ENCODE measurements at regions not wholly inside any gene's neighbourhood (a gene's known extent, or its start where the extent isn't known, plus 50 kb on each side); places are given as distances from the start of the nearest gene placed in this dataset.

DNA sequence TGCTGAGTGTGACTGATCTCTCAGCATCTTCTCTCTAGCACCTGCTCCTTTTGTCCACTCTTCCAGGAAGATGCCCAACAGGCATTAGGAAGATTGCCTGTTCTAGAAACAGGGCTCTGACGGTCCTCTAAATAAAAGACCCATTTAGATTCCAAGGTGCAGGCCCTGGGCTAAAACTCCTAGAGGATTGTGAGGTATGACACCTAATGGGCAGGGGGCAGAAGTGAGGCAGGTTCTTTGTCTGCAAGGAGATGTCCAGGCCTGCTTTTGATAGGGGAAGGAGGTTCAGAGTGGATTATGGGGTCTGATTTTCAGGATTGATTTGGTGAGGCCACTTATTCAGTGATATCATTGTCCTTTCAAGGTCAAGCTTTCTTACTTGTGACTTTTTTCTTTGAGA, 140.8 kb upstream of the TRPC7 start:
- WGBS (ENCODE audit: low lambda C conversion rate): 0% methylated on average over 1 of the region's 1 CpG
- no peak overlapping the region for H3K9ac ChIP-seq
- no peak overlapping the region for H3K4me2 ChIP-seq
- no peak for TF ChIP-seq TCF12 (IDR thresholded peaks at IDR 0.05)
- no peak for TF ChIP-seq RFX5 (IDR thresholded peaks at IDR 0.05; ENCODE audit: low read length)
- no peak for TF ChIP-seq TEAD4 (IDR thresholded peaks at IDR 0.05; ENCODE audit: borderline replicate concordance, insufficient read depth)
- TF ChIP-seq EZH2phosphoT487 (IDR thresholded peaks at IDR 0.05; ENCODE audit: borderline replicate concordance, low read depth): no peak
- TF ChIP-seq, protein P1, sequence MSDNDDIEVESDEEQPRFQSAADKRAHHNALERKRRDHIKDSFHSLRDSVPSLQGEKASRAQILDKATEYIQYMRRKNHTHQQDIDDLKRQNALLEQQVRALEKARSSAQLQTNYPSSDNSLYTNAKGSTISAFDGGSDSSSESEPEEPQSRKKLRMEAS (IDR thresholded peaks at IDR 0.05; ENCODE audit: low read depth): no peak
- TF ChIP-seq, protein P2, sequence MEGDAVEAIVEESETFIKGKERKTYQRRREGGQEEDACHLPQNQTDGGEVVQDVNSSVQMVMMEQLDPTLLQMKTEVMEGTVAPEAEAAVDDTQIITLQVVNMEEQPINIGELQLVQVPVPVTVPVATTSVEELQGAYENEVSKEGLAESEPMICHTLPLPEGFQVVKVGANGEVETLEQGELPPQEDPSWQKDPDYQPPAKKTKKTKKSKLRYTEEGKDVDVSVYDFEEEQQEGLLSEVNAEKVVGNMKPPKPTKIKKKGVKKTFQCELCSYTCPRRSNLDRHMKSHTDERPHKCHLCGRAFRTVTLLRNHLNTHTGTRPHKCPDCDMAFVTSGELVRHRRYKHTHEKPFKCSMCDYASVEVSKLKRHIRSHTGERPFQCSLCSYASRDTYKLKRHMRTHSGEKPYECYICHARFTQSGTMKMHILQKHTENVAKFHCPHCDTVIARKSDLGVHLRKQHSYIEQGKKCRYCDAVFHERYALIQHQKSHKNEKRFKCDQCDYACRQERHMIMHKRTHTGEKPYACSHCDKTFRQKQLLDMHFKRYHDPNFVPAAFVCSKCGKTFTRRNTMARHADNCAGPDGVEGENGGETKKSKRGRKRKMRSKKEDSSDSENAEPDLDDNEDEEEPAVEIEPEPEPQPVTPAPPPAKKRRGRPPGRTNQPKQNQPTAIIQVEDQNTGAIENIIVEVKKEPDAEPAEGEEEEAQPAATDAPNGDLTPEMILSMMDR (IDR thresholded peaks at IDR 0.05): no peak
- H2AFZ ChIP-seq (ENCODE audit: low read depth): no peak overlapping the region
- H3K4me1 ChIP-seq (ENCODE audit: control insufficient read depth in 1 of 2, insufficient read depth in 2 of 2, low read depth in 1 of 2, low read length in 1 of 2): no peaks in the 10 kb centered on the region
- no peaks in the 10 kb centered on the region; the same call in 1 of the 2 replicates for H3K27me3 ChIP-seq (ENCODE audit: insufficient read depth)
- no peaks in the 10 kb centered on the region for H4K20me1 ChIP-seq (ENCODE audit: insufficient read depth)
- H3K9me3 ChIP-seq: no peaks in the 10 kb centered on the region
- DNase-seq: no peak
- ChIA-PET POLR2A (no interaction called here), CTCF (interaction anchor here (1.1 kb wide), 1 partner anchor 143 kb away, joined by 3 read pairs; no protein-coding TSS in a partner anchor)
- H3K79me2 ChIP-seq (ENCODE audit: insufficient read depth): no peaks in the 10 kb centered on the region
- no peaks in the 10 kb centered on the region for H3K9me2 ChIP-seq
- no peaks in the 10 kb centered on the region for H3K36me3 ChIP-seq (replicated peaks in 1 of 2; ENCODE audit: control insufficient read depth in 1 of 2, insufficient read depth in 2 of 2, low read length in 1 of 2)
- H3K4me3 ChIP-seq (ENCODE audit: low read depth in 2 of 2, low read length in 1 of 2): no peak overlapping the region
- H3F3A ChIP-seq (replicated peaks; ENCODE audit: insufficient read depth): no peaks in the 10 kb centered on the region
- no peak overlapping the region for H3K27ac ChIP-seq (ENCODE audit: low read depth in 2 of 2, low read length in 1 of 2)

DNA sequence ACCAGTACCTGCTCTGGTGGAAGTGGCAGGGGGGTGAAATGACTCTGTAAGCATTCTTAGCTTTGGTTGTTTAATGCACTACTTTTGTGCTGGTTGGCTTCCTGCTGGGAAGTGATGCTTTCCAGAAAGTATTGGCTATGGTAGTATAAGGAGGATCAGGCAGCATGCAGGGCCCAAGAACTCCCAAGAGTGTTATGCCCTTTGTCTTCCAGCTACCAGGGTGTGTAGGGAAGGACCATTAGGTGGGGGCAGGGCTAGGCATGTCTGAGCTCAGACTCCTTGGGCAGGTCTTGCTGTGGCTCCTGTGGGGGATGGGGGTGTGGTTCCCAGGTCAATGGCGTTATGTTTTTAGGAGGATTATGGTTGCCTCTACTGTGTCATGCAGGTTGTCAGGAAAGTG, 135.8 kb upstream of the TRPC7 start:
- POLR2A ChIA-PET: interaction anchor here (0.6 kb wide), 1 partner anchor 13 kb away, joined by 3 read pairs; no protein-coding TSS in a partner anchor
- 40% methylated on average over 1 of the region's 1 CpG for WGBS (ENCODE audit: low lambda C conversion rate)
- DNase-seq: no peak

More for the DNA sequence above, 135.8 kb upstream of the TRPC7 start:
- Histone ChIP-seq H3K9me2 (no peaks in the 10 kb centered on the region), H2AFZ (ENCODE audit: low read depth) (no peak overlapping the region), H3F3A (replicated peaks; ENCODE audit: insufficient read depth) (no peaks in the 10 kb centered on the region), H3K9ac (no peak overlapping the region), H3K36me3 (replicated peaks in 1 of 2; ENCODE audit: control insufficient read depth in 1 of 2, insufficient read depth in 2 of 2, low read length in 1 of 2) (no peaks in the 10 kb centered on the region), H3K4me1 (ENCODE audit: control insufficient read depth in 1 of 2, insufficient read depth in 2 of 2, low read depth in 1 of 2, low read length in 1 of 2) (no peaks in the 10 kb centered on the region), H3K4me2 (no peak overlapping the region), H3K27ac (ENCODE audit: low read depth in 2 of 2, low read length in 1 of 2) (no peak overlapping the region), H3K79me2 (ENCODE audit: insufficient read depth) (no peaks in the 10 kb centered on the region), H3K9me3 (no peaks in the 10 kb centered on the region), H3K27me3 (ENCODE audit: insufficient read depth) (no peaks in the 10 kb centered on the region; the same call in 1 of the 2 replicates), H4K20me1 (ENCODE audit: insufficient read depth) (no peaks in the 10 kb centered on the region), H3K4me3 (ENCODE audit: low read depth in 2 of 2, low read length in 1 of 2) (no peak overlapping the region)
- CTCF ChIA-PET: interaction anchor here (0.7 to 1.4 kb wide), 2 partner anchors 15 to 54 kb away, joined by 3 to 4 read pairs; no protein-coding TSS in a partner anchor
- TF ChIP-seq TCF12 (IDR thresholded peaks at IDR 0.05) (no peak), GABPA (IDR thresholded peaks at IDR 0.05; ENCODE audit: low read depth) (no peak), RAD21 (IDR thresholded peaks at IDR 0.05; ENCODE audit: low read length) (no peak), RXRA (IDR thresholded peaks at IDR 0.05; ENCODE audit: borderline replicate concordance, low read depth) (no peak)
- TF ChIP-seq, protein P3, sequence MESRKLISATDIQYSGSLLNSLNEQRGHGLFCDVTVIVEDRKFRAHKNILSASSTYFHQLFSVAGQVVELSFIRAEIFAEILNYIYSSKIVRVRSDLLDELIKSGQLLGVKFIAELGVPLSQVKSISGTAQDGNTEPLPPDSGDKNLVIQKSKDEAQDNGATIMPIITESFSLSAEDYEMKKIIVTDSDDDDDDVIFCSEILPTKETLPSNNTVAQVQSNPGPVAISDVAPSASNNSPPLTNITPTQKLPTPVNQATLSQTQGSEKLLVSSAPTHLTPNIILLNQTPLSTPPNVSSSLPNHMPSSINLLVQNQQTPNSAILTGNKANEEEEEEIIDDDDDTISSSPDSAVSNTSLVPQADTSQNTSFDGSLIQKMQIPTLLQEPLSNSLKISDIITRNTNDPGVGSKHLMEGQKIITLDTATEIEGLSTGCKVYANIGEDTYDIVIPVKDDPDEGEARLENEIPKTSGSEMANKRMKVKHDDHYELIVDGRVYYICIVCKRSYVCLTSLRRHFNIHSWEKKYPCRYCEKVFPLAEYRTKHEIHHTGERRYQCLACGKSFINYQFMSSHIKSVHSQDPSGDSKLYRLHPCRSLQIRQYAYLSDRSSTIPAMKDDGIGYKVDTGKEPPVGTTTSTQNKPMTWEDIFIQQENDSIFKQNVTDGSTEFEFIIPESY (IDR thresholded peaks at IDR 0.05; ENCODE audit: borderline replicate concordance, low read depth): no peak
- TF ChIP-seq, protein P2 (IDR thresholded peaks at IDR 0.05): no peak

Measured in SK-N-SH (cell line).